H9 (cell line): ENCODE measurements at regions not wholly inside any gene's neighbourhood (a gene's known extent, or its start where the extent isn't known, plus 50 kb on each side); places are given as distances from the start of the nearest gene placed in this dataset.

Experiments
- DNase-seq: peaks from one replicate; pipeline ENCODE4 v3.0.0-alpha.2; 2017
- H2AFZ ChIP-seq: one replicate; pipeline ENCODE4 v1.6.1; 2013; ENCODE audit warnings: mild to moderate bottlenecking, low read length, control low read depth, moderate library complexity
- H2AK5ac ChIP-seq: 2 replicates; pipeline ENCODE4 v1.6.1; 2013; ENCODE audit warnings: low read length, control low read depth, mixed read lengths; ENCODE audit not compliant: insufficient read length
- H2BK120ac ChIP-seq: one replicate; pipeline ENCODE4 v1.6.1; 2013; ENCODE audit warnings: low read depth, mild to moderate bottlenecking, low read length, control low read depth, inconsistent platforms; ENCODE audit not compliant: poor library complexity, severe bottlenecking
- H2BK12ac ChIP-seq: 2 replicates; pipeline ENCODE4 v1.6.1; 2013; ENCODE audit warnings: low read length, control low read depth, mixed read lengths, low read depth; ENCODE audit not compliant: insufficient read length
- H2BK15ac ChIP-seq: 2 replicates; pipeline ENCODE4 v1.6.1; 2013; ENCODE audit warnings: low read depth, low read length, control low read depth
- H2BK20ac ChIP-seq: one replicate; pipeline ENCODE4 v1.6.1; 2013; ENCODE audit warnings: low read depth, mild to moderate bottlenecking, low read length, control low read depth, inconsistent platforms; ENCODE audit not compliant: poor library complexity, severe bottlenecking
- H2BK5ac ChIP-seq: 2 replicates; pipeline ENCODE4 v1.6.1; 2013; ENCODE audit warnings: low read length, control low read depth, mixed read lengths; ENCODE audit not compliant: insufficient read length
- H3K14ac ChIP-seq: 2 replicates; pipeline ENCODE4 v1.6.1; 2013; ENCODE audit warnings: low read length, control low read depth; ENCODE audit not compliant: insufficient read depth
- H3K18ac ChIP-seq: 2 replicates; pipeline ENCODE4 v1.6.1; 2013; ENCODE audit warnings: low read depth, mild to moderate bottlenecking, mixed read lengths, low read length, control low read depth; ENCODE audit not compliant: insufficient read length
- H3K23ac ChIP-seq: 2 replicates; pipeline ENCODE4 v1.6.1; 2013; ENCODE audit warnings: low read length, control low read depth, mixed read lengths, low read depth; ENCODE audit not compliant: insufficient read length
- H3K23me2 ChIP-seq: 2 replicates; pipeline ENCODE4 v1.6.1; 2013; ENCODE audit warnings: low read depth, mild to moderate bottlenecking, mixed read lengths, low read length, control low read depth; ENCODE audit not compliant: insufficient read length, poor library complexity, severe bottlenecking
- H3K27ac ChIP-seq: 2 replicates; pipeline ENCODE4 v1.5.1; 2013; ENCODE audit warnings: low read length, control low read depth, mixed read lengths, low read depth; ENCODE audit not compliant: insufficient read length
- H3K27me3 ChIP-seq: 2 replicates; pipeline ENCODE4 v1.6.1; 2013; ENCODE audit warnings: low read length, control low read depth, inconsistent platforms; ENCODE audit not compliant: insufficient read depth
- H3K4ac ChIP-seq: 2 replicates; pipeline ENCODE4 v1.6.1; 2013; ENCODE audit warnings: low read depth, mild to moderate bottlenecking, control low read depth, inconsistent platforms, low read length, moderate library complexity
- H3K4me1 ChIP-seq: 2 replicates; pipeline ENCODE4 v1.6.1; 2013; ENCODE audit warnings: low read length, control low read depth, inconsistent platforms; ENCODE audit not compliant: insufficient read depth
- H3K4me2 ChIP-seq: 2 replicates; pipeline ENCODE4 v1.6.1; 2013; ENCODE audit warnings: low read length, control low read depth, mixed read lengths; ENCODE audit not compliant: insufficient read length, insufficient read depth
- H3K56ac ChIP-seq: 2 replicates; pipeline ENCODE4 v1.6.1; 2013; ENCODE audit warnings: low read depth, mild to moderate bottlenecking, mixed read lengths, low read length, control low read depth; ENCODE audit not compliant: insufficient read length
- H3K79me1 ChIP-seq: 2 replicates; pipeline ENCODE4 v1.6.1; 2013; ENCODE audit warnings: low read depth, mild to moderate bottlenecking, moderate library complexity, low read length, control low read depth, inconsistent platforms; ENCODE audit not compliant: insufficient read depth, poor library complexity, severe bottlenecking
- H3K79me2 ChIP-seq: 2 replicates; pipeline ENCODE4 v1.6.1; 2013; ENCODE audit warnings: low read length, control low read depth, inconsistent platforms; ENCODE audit not compliant: insufficient read depth
- H3K9ac ChIP-seq: 2 replicates; pipeline ENCODE4 v1.6.1; 2013; ENCODE audit warnings: low read length, control low read depth, mixed read lengths; ENCODE audit not compliant: insufficient read length; ENCODE audit errors: extremely low read depth
- H3K9me3 ChIP-seq: one replicate; pipeline ENCODE4 v1.6.1; 2013; ENCODE audit warnings: low read depth, low read length, inconsistent platforms; ENCODE audit not compliant: control insufficient read depth
- H3T11ph ChIP-seq: one replicate; pipeline ENCODE4 v1.6.1; 2013; ENCODE audit warnings: mild to moderate bottlenecking, low read length, control low read depth, inconsistent platforms
- H4K20me1 ChIP-seq: one replicate; pipeline ENCODE4 v1.6.1; 2013; ENCODE audit not compliant: control insufficient read depth, insufficient read length, insufficient read depth
- H4K5ac ChIP-seq: 2 replicates; pipeline ENCODE4 v1.6.1; 2013; ENCODE audit warnings: low read depth, mild to moderate bottlenecking, mixed read lengths, low read length, control low read depth; ENCODE audit not compliant: insufficient read length
- H4K8ac ChIP-seq: replicated peaks from 2 replicates; pipeline ENCODE4 v1.6.1; 2013; ENCODE audit warnings: low read length, control low read depth, mixed read lengths, low read depth; ENCODE audit not compliant: insufficient read length
- H4K91ac ChIP-seq: 2 replicates; pipeline ENCODE4 v1.6.1; 2013; ENCODE audit warnings: low read depth, mild to moderate bottlenecking, moderate library complexity, mixed read lengths, low read length, control low read depth; ENCODE audit not compliant: insufficient read length
- H3K27ac Mint-ChIP-seq, 3 experiments: 2 replicates in 2 of 3; 3 replicates in 1 of 3; pipeline ENCODE4 v1.8.0; 2020 to 2021; ENCODE audit warnings: mixed read lengths in 3 of 3, mild to moderate bottlenecking in 1 of 3, moderate library complexity in 1 of 3
- H3K27me3 Mint-ChIP-seq: 2 replicates; pipeline ENCODE4 v1.8.0; 2021; ENCODE audit warnings: low read depth, mild to moderate bottlenecking, moderate library complexity, mixed read lengths
- H3K36me3 Mint-ChIP-seq, 3 experiments: 2 replicates in 2 of 3; 3 replicates in 1 of 3; pipeline ENCODE4 v1.8.0; 2020 to 2021; ENCODE audit warnings: low read depth in 3 of 3, mixed read lengths in 3 of 3; ENCODE audit not compliant: insufficient read depth in 1 of 3
- H3K4me1 Mint-ChIP-seq, 2 experiments: 2 replicates each; pipeline ENCODE4 v1.8.0; 2020; ENCODE audit warnings: mixed read lengths in 2 of 2
- H3K4me3 Mint-ChIP-seq, 2 experiments: 2 replicates in 1 of 2; 3 replicates in 1 of 2; pipeline ENCODE4 v1.8.0; 2020 to 2021; ENCODE audit warnings: mild to moderate bottlenecking in 2 of 2, mixed read lengths in 2 of 2, moderate library complexity in 1 of 2
- H3K9me3 Mint-ChIP-seq, 2 experiments: 2 replicates in 1 of 2; 3 replicates in 1 of 2; pipeline ENCODE4 v1.8.0; 2020; ENCODE audit warnings: mild to moderate bottlenecking in 2 of 2, mixed read lengths in 2 of 2, moderate library complexity in 1 of 2
- CTCF ChIP-seq: fragments of 200-600 bp; sonication (generic); conservative IDR thresholded peaks from 3 replicates; pipeline ENCODE4 v1.8.0; 2021; ENCODE audit warnings: antibody characterized with exemption, mild to moderate bottlenecking
- WGBS: extraction: QIAGEN DNeasy Blood & Tissue Kit; methylation state at CpG from one replicate; pipeline ENCODE4 v1.1.7; 2013; ENCODE audit warnings: missing lambda C conversion rate, low lambda C conversion rate, mixed read lengths; ENCODE audit not compliant: insufficient read length; ENCODE audit errors: extremely low coverage; 5-methylcytosine and 5-hydroxymethylcytosine counted together

DNA sequence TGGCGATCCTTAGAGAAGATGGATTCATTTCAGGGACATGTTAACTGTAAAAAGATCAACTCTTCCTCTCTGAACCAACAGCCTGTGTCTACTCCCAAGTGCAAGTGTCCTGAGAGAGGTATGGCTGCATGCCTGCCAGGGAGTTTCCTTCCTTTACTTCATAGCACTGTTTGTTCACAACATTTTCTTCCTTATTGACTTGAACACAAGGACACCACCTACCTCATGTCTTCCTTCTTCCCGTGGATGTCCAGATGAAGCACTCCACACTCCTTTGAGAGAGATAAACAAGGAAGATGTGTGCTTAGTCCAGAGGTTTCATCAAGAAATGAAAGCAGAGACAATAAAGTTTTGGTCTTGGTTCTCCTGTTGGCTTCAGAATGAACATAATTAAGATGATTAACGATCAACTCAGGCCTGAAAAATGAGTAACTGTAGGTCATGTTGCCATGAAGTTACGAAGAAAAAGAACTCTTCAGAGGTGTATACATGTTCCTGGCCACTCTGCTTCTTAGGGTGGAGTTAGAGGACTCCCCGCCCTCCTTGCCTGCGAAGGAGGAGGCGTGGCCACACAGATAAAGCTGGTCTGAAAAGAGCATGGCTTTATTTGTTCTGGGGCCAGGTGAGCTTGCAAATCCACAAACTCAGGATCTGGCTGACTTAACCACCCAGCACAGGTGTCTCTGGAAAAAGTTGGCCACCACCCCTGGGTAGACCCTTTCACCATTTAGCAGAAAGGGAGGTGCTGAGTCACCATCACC, 155.0 kb upstream of the KCTD1 start:
- no peak overlapping the region for H2BK15ac ChIP-seq
- H3K9me3 Mint-ChIP-seq: no peaks in the 10 kb centered on the region; a peak in 1 of 5 replicates
- no peaks in the 10 kb centered on the region for H3K79me1 ChIP-seq
- no peak overlapping the region for H2BK20ac ChIP-seq
- no peak overlapping the region for H3K9ac ChIP-seq
- no peaks in the 10 kb centered on the region for H3K36me3 Mint-ChIP-seq
- no peak overlapping the region for H3T11ph ChIP-seq
- H3K4me1 Mint-ChIP-seq: peaks cover 0 to 20% of the 10 kb centered on the region in 2 experiments; a peak in 3 of 4 replicates
- no peak overlapping the region for H3K27ac ChIP-seq
- no peak overlapping the region for H2AFZ ChIP-seq
- no peaks in the 10 kb centered on the region for H3K9me3 ChIP-seq
- DNase-seq: peak; percentile 50
- no peak overlapping the region for H3K4me3 Mint-ChIP-seq
- no peak overlapping the region for H3K27ac Mint-ChIP-seq
- H3K27me3 Mint-ChIP-seq: peaks cover 40% of the 10 kb centered on the region
- H3K14ac ChIP-seq: no peak overlapping the region
- H3K4me2 ChIP-seq: no peak overlapping the region
- H3K56ac ChIP-seq: no peak overlapping the region
- no peaks in the 10 kb centered on the region for H3K79me2 ChIP-seq
- H3K4ac ChIP-seq: no peak overlapping the region
- H2BK5ac ChIP-seq: no peak overlapping the region
- no CpG with 5 or more reads among the region's 7 CpGs for WGBS
- no peaks in the 10 kb centered on the region for H3K23me2 ChIP-seq
- H2BK12ac ChIP-seq: no peak overlapping the region
- H3K18ac ChIP-seq: no peak overlapping the region
- H3K23ac ChIP-seq: no peak overlapping the region
- no peaks in the 10 kb centered on the region for H4K20me1 ChIP-seq
- no peaks in the 10 kb centered on the region; the same call in 1 of the 2 replicates for H3K4me1 ChIP-seq
- H2AK5ac ChIP-seq: no peak overlapping the region
- H4K5ac ChIP-seq: no peak overlapping the region
- H4K8ac ChIP-seq: no peak overlapping the region
- no peak for TF ChIP-seq CTCF
- H2BK120ac ChIP-seq: no peak overlapping the region
- peaks cover 19% of the 10 kb centered on the region; the same call in 1 of the 2 replicates for H3K27me3 ChIP-seq
- no peak overlapping the region for H4K91ac ChIP-seq
